ENCODE measurements at regions not wholly inside any gene's neighbourhood (a gene's known extent, or its start where the extent isn't known, plus 50 kb on each side); places are given as distances from the start of the nearest gene placed in this dataset.
"Not testable (repeated sequence)": the region's sequence is repeated elsewhere in the genome, so short reads cannot be mapped to it uniquely, and the experiment has no call there.

DNA sequence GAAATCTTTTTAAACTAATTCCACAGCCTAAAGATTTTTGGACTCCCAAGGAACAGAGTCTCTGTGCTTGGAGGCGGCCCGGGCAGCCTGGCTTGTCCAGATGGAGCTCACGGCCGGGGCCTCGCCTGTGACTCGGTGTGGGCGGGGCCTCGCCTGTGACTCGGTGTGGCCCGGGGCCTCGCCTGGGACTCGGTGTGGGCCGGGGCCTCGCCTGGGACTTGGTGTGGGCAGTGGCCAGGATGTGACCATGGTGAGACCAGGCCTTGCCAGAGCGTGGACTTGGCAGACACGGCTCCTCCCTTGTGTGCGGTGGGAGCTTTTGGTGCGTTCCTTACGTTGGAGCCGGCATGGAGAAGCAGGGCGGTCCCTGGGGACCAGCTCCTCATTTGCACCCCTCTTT is 92.3 kb downstream of the METRNL start:
- Histone ChIP-seq H3K9me1 (replicated peaks; ENCODE audit: control insufficient read depth, extremely low read depth, insufficient read depth, low read length) (no peaks in the 10 kb centered on the region), H3K9me3 (replicated peaks; ENCODE audit: control insufficient read depth, insufficient read depth, low read length) (no peaks in the 10 kb centered on the region), H3K9ac (replicated peaks; ENCODE audit: extremely low read depth, insufficient read depth, low read length) (no peak overlapping the region), H3K27me3 (ENCODE audit: control insufficient read depth in 2 of 2, insufficient read depth in 2 of 2, low read length in 2 of 2) (peaks cover 7 to 9% of the 10 kb centered on the region in 2 experiments), H3K4me1 (ENCODE audit: control insufficient read depth, extremely low read depth, insufficient read depth, low read length) (no peaks in the 10 kb centered on the region), H3K79me2 (ENCODE audit: control insufficient read depth, insufficient read depth, low read length) (no peaks in the 10 kb centered on the region), H3K4me2 (ENCODE audit: insufficient read depth, low read length) (no peak overlapping the region), H3K4me3 (replicated peaks in 1 of 3; ENCODE audit: insufficient read depth in 1 of 3, low read depth in 1 of 3, low read length in 3 of 3) (no peak overlapping the region), H3K27ac (ENCODE audit: insufficient read depth, low read depth, low read length) (no peak overlapping the region), H4K20me1 (replicated peaks; ENCODE audit: control insufficient read depth, extremely low read depth, insufficient read depth, low read length) (no peaks in the 10 kb centered on the region), H3K36me3 (ENCODE audit: control insufficient read depth in 2 of 2, extremely low read depth in 1 of 2, insufficient read depth in 2 of 2, low read length in 2 of 2) (no peaks in the 10 kb centered on the region), H2AFZ (ENCODE audit: low read depth, low read length) (no peak overlapping the region)
- ChIA-PET POLR2A (no interaction called here), CTCF (no interaction called here)
- intact Hi-C loops (cut with micrococcal nuclease) (no loop called here), dilution Hi-C loops (cut with MboI; ENCODE audit: extremely low pct_ligation_motif_present, low sequenced_read_pairs) (no loop called here)
- FAIRE-seq (no peak), DNase-seq (ENCODE audit: low read depth, low spot score) (no peak)
- BruUV-seq (replicated peaks) = no TSS peak
- TF ChIP-seq, protein P1, sequence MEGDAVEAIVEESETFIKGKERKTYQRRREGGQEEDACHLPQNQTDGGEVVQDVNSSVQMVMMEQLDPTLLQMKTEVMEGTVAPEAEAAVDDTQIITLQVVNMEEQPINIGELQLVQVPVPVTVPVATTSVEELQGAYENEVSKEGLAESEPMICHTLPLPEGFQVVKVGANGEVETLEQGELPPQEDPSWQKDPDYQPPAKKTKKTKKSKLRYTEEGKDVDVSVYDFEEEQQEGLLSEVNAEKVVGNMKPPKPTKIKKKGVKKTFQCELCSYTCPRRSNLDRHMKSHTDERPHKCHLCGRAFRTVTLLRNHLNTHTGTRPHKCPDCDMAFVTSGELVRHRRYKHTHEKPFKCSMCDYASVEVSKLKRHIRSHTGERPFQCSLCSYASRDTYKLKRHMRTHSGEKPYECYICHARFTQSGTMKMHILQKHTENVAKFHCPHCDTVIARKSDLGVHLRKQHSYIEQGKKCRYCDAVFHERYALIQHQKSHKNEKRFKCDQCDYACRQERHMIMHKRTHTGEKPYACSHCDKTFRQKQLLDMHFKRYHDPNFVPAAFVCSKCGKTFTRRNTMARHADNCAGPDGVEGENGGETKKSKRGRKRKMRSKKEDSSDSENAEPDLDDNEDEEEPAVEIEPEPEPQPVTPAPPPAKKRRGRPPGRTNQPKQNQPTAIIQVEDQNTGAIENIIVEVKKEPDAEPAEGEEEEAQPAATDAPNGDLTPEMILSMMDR (IDR thresholded peaks at IDR 0.05; ENCODE audit: extremely low read depth in 1 of 2, insufficient read depth in 1 of 2, low read depth in 1 of 2, low read length in 2 of 2) = no peak
- TF ChIP-seq MYC (IDR thresholded peaks at IDR 0.05; ENCODE audit: low read depth, low read length) (no peak), JUN (IDR thresholded peaks at IDR 0.05; ENCODE audit: borderline replicate concordance, insufficient read depth, insufficient read length, low read depth) (no peak), GATA2 (IDR thresholded peaks at IDR 0.05; ENCODE audit: insufficient read depth, insufficient read length, low read depth, low read length) (no peak), FOS (IDR thresholded peaks at IDR 0.05; ENCODE audit: borderline replicate concordance, insufficient read depth, low read length) (no peak), EZH2 (IDR thresholded peaks at IDR 0.05; ENCODE audit: borderline replicate concordance, low read depth, low read length, severe bottlenecking) (no peak), POLR2A (IDR thresholded peaks at IDR 0.05; ENCODE audit: low read depth, low read length) (no peak), POLR2AphosphoS5 (IDR thresholded peaks at IDR 0.05; ENCODE audit: insufficient read depth, low read depth, low read length) (no peak)
- TF ChIP-seq, protein P2, sequence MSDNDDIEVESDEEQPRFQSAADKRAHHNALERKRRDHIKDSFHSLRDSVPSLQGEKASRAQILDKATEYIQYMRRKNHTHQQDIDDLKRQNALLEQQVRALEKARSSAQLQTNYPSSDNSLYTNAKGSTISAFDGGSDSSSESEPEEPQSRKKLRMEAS (IDR thresholded peaks at IDR 0.05; ENCODE audit: insufficient read depth, insufficient read length) = no peak

DNA sequence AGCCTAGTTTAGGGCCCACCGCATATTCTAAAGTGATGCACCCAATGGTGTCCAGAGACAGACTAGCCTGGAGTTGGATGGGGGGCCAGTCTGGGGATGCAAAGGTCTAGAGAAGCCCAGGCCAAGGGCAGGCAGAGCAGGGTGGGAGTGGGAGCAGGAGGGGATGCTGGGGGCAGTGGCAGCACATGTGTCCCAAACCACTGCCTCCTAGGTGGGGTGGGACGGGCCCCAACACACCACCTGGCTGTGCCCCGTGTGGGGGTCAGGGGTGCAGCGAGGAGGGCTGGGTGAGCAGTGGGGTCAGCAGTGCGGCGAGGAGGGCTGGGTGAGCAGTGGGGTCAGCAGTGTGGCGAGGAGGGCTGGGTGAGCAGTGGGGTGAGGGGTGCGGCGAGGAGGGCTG is 92.7 kb downstream of the METRNL start:
- POLR2A ChIA-PET; FAIRE-seq; H3K4me1 ChIP-seq (ENCODE audit: control insufficient read depth, extremely low read depth, insufficient read depth, low read length); CTCF ChIA-PET; H3K9me1 ChIP-seq (replicated peaks; ENCODE audit: control insufficient read depth, extremely low read depth, insufficient read depth, low read length); H3K27me3 ChIP-seq (ENCODE audit: control insufficient read depth in 2 of 2, insufficient read depth in 2 of 2, low read length in 2 of 2); dilution Hi-C loops (cut with MboI; ENCODE audit: extremely low pct_ligation_motif_present, low sequenced_read_pairs); H3K4me3 ChIP-seq (replicated peaks in 1 of 3; ENCODE audit: insufficient read depth in 1 of 3, low read depth in 1 of 3, low read length in 3 of 3); H2AFZ ChIP-seq (ENCODE audit: low read depth, low read length); H3K9ac ChIP-seq (replicated peaks; ENCODE audit: extremely low read depth, insufficient read depth, low read length); H3K4me2 ChIP-seq (ENCODE audit: insufficient read depth, low read length); H3K9me3 ChIP-seq (replicated peaks; ENCODE audit: control insufficient read depth, insufficient read depth, low read length); H4K20me1 ChIP-seq (replicated peaks; ENCODE audit: control insufficient read depth, extremely low read depth, insufficient read depth, low read length); H3K27ac ChIP-seq (ENCODE audit: insufficient read depth, low read depth, low read length); H3K79me2 ChIP-seq (ENCODE audit: control insufficient read depth, insufficient read depth, low read length); DNase-seq (ENCODE audit: low read depth, low spot score); BruUV-seq (replicated peaks); H3K36me3 ChIP-seq (ENCODE audit: control insufficient read depth in 2 of 2, extremely low read depth in 1 of 2, insufficient read depth in 2 of 2, low read length in 2 of 2); intact Hi-C loops (cut with micrococcal nuclease): not testable (repeated sequence)

DNA sequence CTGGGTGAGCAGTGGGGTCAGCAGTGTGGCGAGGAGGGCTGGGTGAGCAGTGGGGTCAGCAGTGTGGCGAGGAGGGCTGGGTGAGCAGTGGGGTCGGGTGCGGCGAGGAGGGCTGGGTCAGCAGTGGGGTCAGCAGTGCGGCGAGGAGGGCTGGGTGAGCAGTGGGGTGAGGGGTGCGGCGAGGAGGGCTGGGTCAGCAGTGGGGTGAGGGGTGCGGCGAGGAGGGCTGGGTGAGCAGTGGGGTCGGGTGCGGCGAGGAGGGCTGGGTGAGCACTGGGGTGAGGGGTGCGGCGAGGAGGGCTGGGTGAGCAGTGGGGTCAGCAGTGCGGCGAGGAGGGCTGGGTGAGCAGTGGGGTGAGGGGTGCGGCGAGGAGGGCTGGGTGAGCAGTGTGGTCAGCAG is 93.2 kb downstream of the METRNL start:
- H3K4me2 ChIP-seq (ENCODE audit: insufficient read depth, low read length); H3K27ac ChIP-seq (ENCODE audit: insufficient read depth, low read depth, low read length); POLR2A ChIA-PET; H3K4me3 ChIP-seq (replicated peaks in 1 of 3; ENCODE audit: insufficient read depth in 1 of 3, low read depth in 1 of 3, low read length in 3 of 3); H3K27me3 ChIP-seq (ENCODE audit: control insufficient read depth in 2 of 2, insufficient read depth in 2 of 2, low read length in 2 of 2); intact Hi-C loops (cut with micrococcal nuclease); H3K9me1 ChIP-seq (replicated peaks; ENCODE audit: control insufficient read depth, extremely low read depth, insufficient read depth, low read length); H3K36me3 ChIP-seq (ENCODE audit: control insufficient read depth in 2 of 2, extremely low read depth in 1 of 2, insufficient read depth in 2 of 2, low read length in 2 of 2); H3K9ac ChIP-seq (replicated peaks; ENCODE audit: extremely low read depth, insufficient read depth, low read length); H3K79me2 ChIP-seq (ENCODE audit: control insufficient read depth, insufficient read depth, low read length); DNase-seq (ENCODE audit: low read depth, low spot score); H2AFZ ChIP-seq (ENCODE audit: low read depth, low read length); CTCF ChIA-PET; H3K4me1 ChIP-seq (ENCODE audit: control insufficient read depth, extremely low read depth, insufficient read depth, low read length); H3K9me3 ChIP-seq (replicated peaks; ENCODE audit: control insufficient read depth, insufficient read depth, low read length); dilution Hi-C loops (cut with MboI; ENCODE audit: extremely low pct_ligation_motif_present, low sequenced_read_pairs); BruUV-seq (replicated peaks); H4K20me1 ChIP-seq (replicated peaks; ENCODE audit: control insufficient read depth, extremely low read depth, insufficient read depth, low read length); FAIRE-seq: not testable (repeated sequence)
